Activated naive CD4-positive, alpha-beta T cell treated with Interleukin-2 at 50 U/mL for 16 hours (primary cell): ENCODE measurements at regions not wholly inside any gene's neighbourhood (a gene's known extent, or its start where the extent isn't known, plus 50 kb on each side); places are given as distances from the start of the nearest gene placed in this dataset.
"Not testable (repeated sequence)": the region's sequence is repeated elsewhere in the genome, so short reads cannot be mapped to it uniquely, and the experiment has no call there.

Experiments used
- DNase-seq: peaks from one replicate; pipeline ENCODE4 v3.0.0-alpha.2; 2020

- no peak for DNase-seq
Observed at GRCh38 chr7:146057958-146058357, 58.6 kb upstream of the CNTNAP2 start.

- DNase-seq: no peak
Observed at GRCh38 chr7:146054909-146055308, 61.7 kb upstream of the CNTNAP2 start.

- DNase-seq: no peak
Observed at GRCh38 chr7:146053492-146053891, 63.1 kb upstream of the CNTNAP2 start.

GRCh38 chr7:146043310-146043709 lies 73.3 kb upstream of the CNTNAP2 start:
- DNase-seq: not testable (repeated sequence)

GRCh38 chr7:146028251-146028750 lies 88.3 kb upstream of the CNTNAP2 start:
- DNase-seq: no peak

GRCh38 chr7:146027243-146027642 lies 89.4 kb upstream of the CNTNAP2 start:
- no peak for DNase-seq

GRCh38 chr7:146022776-146023175 lies 93.8 kb upstream of the CNTNAP2 start:
- no peak for DNase-seq

- DNase-seq: not testable (repeated sequence)
Observed at GRCh38 chr7:146019041-146020004, 97.3 kb upstream of the CNTNAP2 start.

GRCh38 chr7:146017366-146017765 lies 99.2 kb upstream of the CNTNAP2 start:
- DNase-seq: not testable (repeated sequence)

- not testable (repeated sequence) for DNase-seq
Observed at GRCh38 chr7:146014154-146014553, 102.4 kb upstream of the CNTNAP2 start.

GRCh38 chr7:146008293-146008692 lies 108.3 kb upstream of the CNTNAP2 start:
- DNase-seq: no peak

GRCh38 chr7:146004805-146005204 lies 111.8 kb upstream of the CNTNAP2 start:
- no peak for DNase-seq

- DNase-seq: no peak
Observed at GRCh38 chr7:146002431-146003078, 114.0 kb upstream of the CNTNAP2 start.

GRCh38 chr7:146002008-146002407 lies 114.6 kb upstream of the CNTNAP2 start:
- DNase-seq: no peak

- DNase-seq: no peak
Observed at GRCh38 chr7:146000882-146001281, 115.7 kb upstream of the CNTNAP2 start.

GRCh38 chr7:145989469-145989868 lies 127.1 kb upstream of the CNTNAP2 start:
- DNase-seq: no peak

GRCh38 chr7:145986248-145986874 lies 130.2 kb upstream of the CNTNAP2 start:
- DNase-seq: no peak

- no peak for DNase-seq
Observed at GRCh38 chr7:145978769-145979168, 137.8 kb upstream of the CNTNAP2 start.

- no peak for DNase-seq
Observed at GRCh38 chr7:145959981-145960380, 156.6 kb upstream of the CNTNAP2 start.

GRCh38 chr7:145957160-145957890 lies 159.3 kb upstream of the CNTNAP2 start:
- DNase-seq: no peak

GRCh38 chr7:145951566-145951965 lies 165.0 kb upstream of the CNTNAP2 start:
- no peak for DNase-seq

- no peak for DNase-seq
Observed at GRCh38 chr7:145928937-145929336, 187.7 kb upstream of the CNTNAP2 start.

GRCh38 chr7:145919712-145920111 lies 196.9 kb upstream of the CNTNAP2 start:
- no peak for DNase-seq
